Fibroblast of skin of left quadriceps (primary cell): ENCODE measurements at regions not wholly inside any gene's neighbourhood (a gene's known extent, or its start where the extent isn't known, plus 50 kb on each side); places are given as distances from the start of the nearest gene placed in this dataset.
"Not testable (repeated sequence)": the region's sequence is repeated elsewhere in the genome, so short reads cannot be mapped to it uniquely, and the experiment has no call there.

Experiments used
- DNase-seq, 2 experiments: peaks; one replicate each; pipeline ENCODE4 v3.0.0-alpha.2; 2013; ENCODE audit warnings: low read depth in 2 of 2

GRCh38 chr10:62585211-62585775, 211.1 kb downstream of the ZNF365 start:
- no peak for DNase-seq

GRCh38 chr10:62587011-62587410, 212.8 kb downstream of the ZNF365 start:
- no peak for DNase-seq

- DNase-seq, result no peak
Measured at GRCh38 chr10:62588116-62588515, 213.9 kb downstream of the ZNF365 start.

DNA sequence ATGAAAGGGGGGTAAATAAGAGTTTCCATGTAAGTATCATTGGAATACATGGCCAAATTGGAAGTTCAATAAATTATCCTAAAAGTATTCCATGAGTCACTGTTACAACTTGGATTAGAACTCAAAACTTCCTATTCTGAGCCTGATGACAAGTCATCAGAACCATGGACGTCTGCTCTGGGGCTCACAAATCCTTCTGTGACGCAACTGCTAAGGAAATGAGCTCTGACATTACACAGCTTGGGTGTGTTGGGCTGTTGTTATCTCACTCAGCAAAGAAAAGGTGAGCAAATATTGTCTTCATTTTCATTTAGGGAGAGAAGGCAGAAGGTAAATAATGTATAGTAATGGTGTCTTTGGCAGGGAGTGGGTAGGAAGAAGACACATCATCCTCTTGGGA, 214.8 kb upstream of the ADO start:
- DNase-seq, result no peak

GRCh38 chr10:62590306-62590705, 214.2 kb upstream of the ADO start:
- DNase-seq, result no peak

DNA sequence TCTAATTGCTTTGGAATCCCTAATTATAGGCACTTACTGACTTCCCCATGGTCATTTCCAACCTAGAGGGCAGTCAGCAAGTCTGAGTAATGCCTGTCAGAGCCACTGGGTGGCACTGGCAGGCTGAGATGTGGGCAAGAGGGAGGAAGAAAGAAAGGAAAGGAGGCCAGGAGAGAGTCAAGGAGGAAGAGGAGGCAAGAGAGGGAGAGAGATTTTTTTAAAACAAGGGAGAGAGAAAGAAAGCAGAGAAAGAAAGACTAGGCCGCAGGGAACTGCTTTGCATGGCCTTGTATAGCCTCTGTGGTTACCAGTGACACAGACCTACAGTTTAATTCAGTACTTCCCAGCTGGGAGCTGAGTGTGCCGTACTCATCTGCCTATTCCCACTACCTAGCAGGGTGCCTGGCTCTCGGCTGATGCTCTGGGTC, 210.4 kb upstream of the ADO start:
- DNase-seq, result no peak

- peak; percentile 85 to 87 for DNase-seq
Measured at GRCh38 chr10:62597226-62597625, 207.3 kb upstream of the ADO start.

- DNase-seq, result no peak
Measured at GRCh38 chr10:62599161-62599560, 205.4 kb upstream of the ADO start.

- DNase-seq, result not testable (repeated sequence)
Measured at GRCh38 chr10:62606551-62606950, 198.0 kb upstream of the ADO start.

DNA sequence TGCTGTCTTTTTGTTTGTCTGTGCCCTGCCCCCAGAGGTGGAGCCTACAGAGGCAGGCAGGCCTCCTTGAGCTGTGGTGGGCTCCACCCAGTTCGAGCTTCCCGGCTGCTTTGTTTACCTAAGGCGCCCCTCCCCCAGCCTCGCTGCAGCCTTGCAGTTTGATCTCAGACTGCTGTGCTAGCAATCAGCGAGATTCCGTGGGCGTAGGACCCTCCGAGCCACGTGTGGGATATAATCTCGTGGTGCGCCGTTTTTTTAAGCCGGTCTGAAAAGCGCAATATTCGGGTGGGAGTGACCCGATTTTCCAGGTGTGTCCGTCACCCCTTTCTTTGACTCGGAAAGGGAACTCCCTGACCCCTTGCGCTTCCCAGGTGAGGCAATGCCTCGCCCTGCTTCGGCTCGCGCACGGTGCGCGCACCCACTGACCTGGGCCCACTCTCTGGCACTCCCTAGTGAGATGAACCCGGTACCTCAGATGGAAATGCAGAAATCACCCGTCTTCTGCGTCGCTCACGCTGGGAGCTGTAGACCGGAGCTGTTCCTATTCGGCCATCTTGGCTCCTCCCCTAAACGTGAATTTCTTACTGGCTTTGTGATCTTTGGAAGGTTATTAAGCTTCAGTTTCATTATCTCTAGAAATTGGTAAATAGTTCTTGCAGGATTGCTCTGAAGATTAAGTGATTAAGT, 196.2 kb upstream of the ADO start:
- DNase-seq, result not testable (repeated sequence)

DNA sequence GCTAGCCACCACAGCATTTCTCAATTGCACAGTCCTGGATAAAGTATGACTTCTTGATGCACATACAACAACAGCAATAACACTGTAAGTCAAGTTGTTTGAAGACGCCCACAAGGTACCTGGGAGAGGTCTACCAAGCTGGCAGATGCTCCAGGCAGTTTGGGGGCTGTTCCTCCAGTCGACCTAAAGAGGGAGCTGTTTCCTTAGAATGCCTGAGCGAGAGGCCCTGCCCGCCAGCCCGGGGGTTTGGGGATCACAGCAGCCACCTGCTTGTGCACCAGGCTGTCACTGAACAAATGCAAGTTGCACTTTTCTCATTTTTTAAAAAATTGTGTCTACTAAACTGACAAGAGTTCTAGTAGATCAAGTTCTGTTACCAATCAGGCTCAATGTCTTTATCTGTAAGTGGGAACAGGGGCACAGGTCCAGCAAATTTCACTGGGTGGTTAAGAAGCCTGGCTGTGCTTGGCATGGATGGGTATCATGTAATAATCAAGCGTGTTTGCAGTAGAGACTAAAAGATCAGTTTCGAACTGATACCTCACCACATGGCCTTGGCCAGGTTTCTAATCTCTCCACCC, 193.8 kb upstream of the ADO start:
- no peak for DNase-seq

DNA sequence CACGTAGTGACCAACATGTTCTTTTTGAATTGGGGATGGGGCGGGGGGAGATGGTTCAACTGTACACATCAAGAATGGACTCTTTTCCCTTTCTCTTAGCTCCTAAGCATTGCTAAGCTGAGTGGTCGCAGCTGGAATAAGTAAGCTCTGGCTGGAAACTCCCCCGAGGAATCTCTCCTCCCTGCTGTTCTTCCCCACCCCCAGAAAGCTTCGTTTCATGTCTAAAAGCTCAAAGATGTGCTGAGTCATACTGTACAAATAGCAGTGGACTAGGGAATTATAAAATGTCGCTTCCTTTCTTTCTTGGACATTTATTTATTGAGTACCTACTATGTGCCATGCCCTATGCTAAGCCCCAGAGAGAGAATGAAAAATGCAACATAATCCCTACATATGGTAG, 191.1 kb upstream of the ADO start:
- peak; percentile 68 to 70 for DNase-seq

DNA sequence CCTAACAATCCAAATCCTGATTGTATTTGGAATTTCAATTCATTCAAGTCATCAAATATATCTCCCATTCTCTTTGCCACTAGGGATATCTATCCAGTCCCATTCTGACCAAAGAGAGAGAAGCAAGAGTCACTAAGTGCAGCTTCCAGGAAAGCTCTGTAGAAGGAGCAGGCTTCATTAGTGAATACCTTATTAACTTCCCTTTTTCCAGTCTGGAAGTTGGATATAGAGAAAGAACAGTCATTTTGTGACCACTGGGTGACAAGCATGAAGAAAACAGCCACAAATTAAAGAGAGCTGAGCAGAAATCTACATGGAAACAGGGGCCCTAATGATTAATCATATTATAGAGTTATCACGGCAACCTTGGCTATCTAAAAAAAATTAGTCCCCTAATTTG, 190.7 kb upstream of the ADO start:
- no peak for DNase-seq

DNA sequence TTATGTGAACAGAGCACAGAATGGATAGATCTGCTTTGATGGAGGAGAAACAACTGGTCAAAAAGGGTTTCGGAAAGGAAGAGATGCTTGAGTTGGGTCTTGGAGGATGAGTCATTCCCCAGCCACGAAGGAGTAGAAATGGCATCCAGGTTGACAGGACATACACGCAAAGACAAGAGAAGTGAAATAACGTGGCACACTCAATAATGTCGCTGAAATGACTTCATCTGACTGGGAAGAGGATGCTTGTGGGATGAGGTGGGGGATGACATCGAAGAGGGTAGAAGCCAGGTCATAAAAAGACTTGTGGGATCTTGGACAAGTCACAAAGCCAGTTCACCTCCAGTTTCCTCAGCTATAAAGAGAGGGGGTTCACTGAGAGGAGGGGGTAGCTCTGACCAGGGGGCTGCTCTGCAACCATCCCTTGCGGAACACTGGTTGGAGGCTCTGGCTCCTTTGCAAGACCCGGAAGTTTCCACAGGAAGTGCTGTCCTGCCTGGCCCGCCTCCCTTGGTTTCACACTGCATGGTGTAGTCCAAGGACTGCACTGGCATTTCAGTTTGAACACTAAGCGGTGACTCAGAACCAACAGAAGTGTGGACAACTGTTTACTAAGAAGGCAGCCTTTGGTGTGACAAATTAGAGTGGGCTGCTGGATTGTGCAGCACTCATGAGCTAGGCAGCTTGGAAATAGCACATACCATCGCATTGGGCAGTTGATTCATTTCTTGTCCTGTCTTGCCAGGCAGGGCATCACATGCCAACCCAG, 189.9 kb upstream of the ADO start:
- DNase-seq, result no peak

DNA sequence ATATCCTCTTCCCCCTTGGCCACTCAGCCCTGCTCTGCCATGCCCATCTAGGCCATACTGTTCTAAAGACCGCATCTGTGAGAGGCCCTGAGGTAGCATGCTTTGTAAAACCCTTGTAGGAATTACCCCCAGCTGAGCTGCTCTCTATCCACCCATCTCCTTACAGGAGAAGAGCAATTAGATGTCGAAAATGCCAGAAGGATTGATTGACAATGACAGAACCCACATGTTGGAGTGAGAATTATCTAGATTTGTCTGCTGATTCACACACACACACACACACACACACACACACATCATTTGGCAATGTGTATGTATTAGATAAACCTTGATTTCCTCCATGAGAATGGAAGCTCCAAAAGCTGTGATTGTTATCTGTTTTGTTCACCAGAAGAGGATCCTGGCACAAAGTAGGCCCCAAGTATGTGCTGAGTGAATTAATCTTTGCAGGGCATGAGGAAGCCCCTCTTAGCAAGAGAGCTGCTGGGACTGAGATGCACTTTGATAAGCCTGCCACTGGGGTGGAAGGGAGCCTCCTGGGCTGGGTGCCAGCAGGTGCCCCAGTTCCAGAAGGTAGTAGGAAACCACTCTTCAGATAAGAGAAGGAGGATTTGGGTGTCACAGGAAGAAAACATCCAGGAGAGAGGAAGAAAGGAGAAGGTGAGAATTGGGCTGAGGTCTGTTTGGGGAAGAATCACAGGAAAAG, 187.5 kb upstream of the ADO start:
- no peak for DNase-seq

- no peak for DNase-seq
Measured at GRCh38 chr10:62617652-62618051, 186.9 kb upstream of the ADO start.

DNA sequence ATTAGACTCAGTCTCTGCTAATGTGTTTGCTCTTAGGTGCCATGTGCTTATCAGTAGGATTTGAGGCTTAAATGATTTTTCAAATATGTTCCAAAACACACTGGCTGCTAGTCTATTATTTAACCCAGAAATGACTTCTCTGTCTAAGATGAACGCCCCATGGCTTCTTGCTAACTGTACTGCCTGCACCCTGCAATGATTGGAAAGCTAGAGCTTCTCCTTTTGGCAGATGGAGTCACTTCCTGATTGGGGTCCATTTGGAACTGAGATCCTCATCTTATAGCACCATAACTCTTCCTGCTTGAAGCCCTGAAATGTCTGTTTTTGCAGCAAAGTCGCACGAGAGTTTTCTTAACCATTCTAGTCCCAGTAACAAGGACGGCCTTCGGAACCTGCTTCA, 186.5 kb upstream of the ADO start:
- no peak for DNase-seq

DNA sequence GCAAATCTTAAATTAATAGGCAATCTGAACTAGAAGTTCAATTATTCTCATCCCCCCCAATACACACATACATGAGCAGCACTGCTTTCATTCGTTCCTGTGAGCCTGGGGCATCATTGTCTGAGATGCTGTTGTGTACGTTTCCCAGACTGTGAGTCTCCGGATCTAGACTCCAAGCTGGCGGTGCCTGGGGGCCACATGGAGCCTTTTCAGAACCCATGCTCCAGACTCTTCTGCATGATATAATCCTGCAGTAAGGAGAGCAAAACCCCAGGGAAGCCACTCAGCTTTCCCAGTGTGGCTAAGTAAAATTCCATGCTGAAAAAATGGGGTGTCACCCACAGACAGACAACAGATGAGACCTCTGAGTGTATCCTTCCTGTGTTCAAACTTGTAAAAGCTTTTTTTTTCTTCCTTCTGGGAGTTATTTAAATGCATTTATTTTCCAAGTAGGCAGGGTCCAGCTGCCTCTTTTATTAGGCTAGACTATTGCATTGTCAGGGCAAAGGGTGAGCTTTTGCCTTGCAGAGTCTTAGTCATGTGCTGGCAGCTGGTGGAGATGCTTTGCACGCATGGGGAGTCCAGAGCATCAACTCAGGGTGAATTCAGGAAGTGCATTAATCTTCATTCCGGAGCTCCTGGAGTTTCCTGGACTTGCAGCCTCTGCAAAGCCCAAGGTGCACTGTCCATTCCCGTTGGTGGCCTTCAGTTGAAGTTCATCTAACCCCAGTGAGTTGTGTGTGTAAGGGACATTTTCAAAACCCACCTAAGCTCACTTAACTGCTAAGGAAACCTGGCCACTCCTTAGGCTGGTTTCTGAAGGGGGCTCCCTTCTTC, 185.7 kb upstream of the ADO start:
- DNase-seq, result peak; percentile 64 to 68

DNA sequence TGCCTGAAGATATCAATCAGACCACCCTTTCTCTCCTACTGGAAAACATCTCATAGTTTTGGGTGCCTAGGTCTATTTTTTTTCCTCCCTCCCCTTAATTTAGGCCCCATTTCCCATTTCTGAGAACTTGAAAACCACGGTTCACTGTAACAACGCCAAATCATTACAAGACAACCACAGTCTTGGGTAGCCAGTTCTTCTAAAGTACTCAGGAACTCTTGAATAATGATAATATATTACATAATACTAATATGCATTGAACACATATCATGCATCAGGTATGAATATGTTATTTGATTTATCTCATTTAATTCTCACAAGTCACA, 185.1 kb upstream of the ADO start:
- no peak for DNase-seq

DNA sequence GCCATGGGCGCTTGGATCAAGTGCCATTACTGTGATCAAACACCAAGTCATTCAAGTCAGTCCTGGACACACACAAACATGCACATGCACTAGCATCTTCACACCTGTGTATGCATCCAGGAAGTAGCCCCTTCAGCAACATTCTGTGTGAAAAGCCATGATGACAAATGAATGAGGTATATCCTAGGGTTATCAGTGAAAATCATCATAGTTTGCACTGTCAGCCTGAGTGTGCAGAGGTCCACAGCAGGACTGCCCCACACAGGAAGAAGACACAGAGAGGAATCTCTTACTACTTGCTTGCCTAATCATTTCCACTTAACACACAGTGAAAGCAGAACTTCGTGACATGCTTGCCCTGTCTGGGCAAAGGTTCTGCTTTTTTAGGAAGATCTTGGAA, 184.0 kb upstream of the ADO start:
- no peak for DNase-seq

DNA sequence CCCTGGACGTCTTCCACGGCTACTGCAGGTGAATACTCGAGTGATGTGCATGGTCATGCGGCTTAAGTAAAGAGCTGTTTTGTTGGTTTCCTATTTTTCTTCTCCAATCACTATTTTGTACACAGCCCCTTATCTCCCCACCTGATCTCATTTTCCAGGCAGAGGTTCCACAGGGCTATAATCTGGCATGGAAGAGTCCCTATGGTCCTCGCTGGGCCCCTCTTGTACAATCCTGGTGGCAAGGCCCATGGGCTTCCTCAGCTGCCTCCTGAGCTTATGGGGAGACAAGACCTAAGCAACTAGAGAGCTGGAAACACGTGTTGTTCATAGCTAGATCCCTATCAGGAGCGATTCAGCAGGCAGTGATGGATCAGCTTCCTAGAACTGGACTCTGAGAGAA, 181.3 kb upstream of the ADO start:
- no peak for DNase-seq
